H7 (cell line): ENCODE measurements at regions not wholly inside any gene's neighbourhood (a gene's known extent, or its start where the extent isn't known, plus 50 kb on each side); places are given as distances from the start of the nearest gene placed in this dataset.

Experiments used
- DNase-seq: peaks from one replicate; pipeline ENCODE4 v3.0.0; 2012
- H3K27me3 ChIP-seq: 2 replicates; pipeline ENCODE4 v1.6.0; 2011; ENCODE audit warnings: mild to moderate bottlenecking, low read length; ENCODE audit not compliant: control insufficient read depth, insufficient read depth
- H3K36me3 ChIP-seq: replicated peaks from 2 replicates; pipeline ENCODE4 v1.5.1; 2011; ENCODE audit warnings: low read length; ENCODE audit not compliant: control insufficient read depth, insufficient read depth
- H3K4me3 ChIP-seq: 2 replicates; pipeline ENCODE4 v1.5.1; 2011; ENCODE audit warnings: low read depth, mild to moderate bottlenecking, control low read depth, low read length, moderate library complexity; ENCODE audit not compliant: insufficient read depth

GRCh38 chr2:65548576-65549256 lies 116.3 kb upstream of the SPRED2 start:
- no peak for DNase-seq
- Histone ChIP-seq H3K4me3 (no peak overlapping the region), H3K36me3 (no peaks in the 10 kb centered on the region), H3K27me3 (no peaks in the 10 kb centered on the region; the same call in 1 of the 2 replicates)

GRCh38 chr2:65548064-65548463 lies 115.7 kb upstream of the SPRED2 start:
- Histone ChIP-seq H3K27me3 (no peaks in the 10 kb centered on the region; the same call in 1 of the 2 replicates), H3K36me3 (no peaks in the 10 kb centered on the region), H3K4me3 (no peak overlapping the region)
- no peak for DNase-seq

GRCh38 chr2:65545837-65546805 lies 113.7 kb upstream of the SPRED2 start:
- Histone ChIP-seq H3K4me3 (no peak overlapping the region), H3K36me3 (no peaks in the 10 kb centered on the region), H3K27me3 (no peaks in the 10 kb centered on the region; the same call in 1 of the 2 replicates)
- no peak for DNase-seq

- H3K27me3 ChIP-seq = no peaks in the 10 kb centered on the region
- no peaks in the 10 kb centered on the region for H3K36me3 ChIP-seq
- H3K4me3 ChIP-seq = no peak overlapping the region
- no peak for DNase-seq
These were observed 109.4 kb upstream of the SPRED2 start for GRCh38 chr2:65541773-65542172.

GRCh38 chr2:65539633-65540032 lies 107.2 kb upstream of the SPRED2 start:
- Histone ChIP-seq H3K36me3 (no peaks in the 10 kb centered on the region), H3K4me3 (no peak overlapping the region), H3K27me3 (no peaks in the 10 kb centered on the region)
- DNase-seq = no peak

- Histone ChIP-seq H3K27me3 (no peaks in the 10 kb centered on the region), H3K4me3 (no peak overlapping the region), H3K36me3 (no peaks in the 10 kb centered on the region)
- no peak for DNase-seq
These were observed 105.4 kb upstream of the SPRED2 start for GRCh38 chr2:65537651-65538385.

GRCh38 chr2:65536596-65536995 lies 104.2 kb upstream of the SPRED2 start:
- no peak for DNase-seq
- no peaks in the 10 kb centered on the region for H3K27me3 ChIP-seq
- H3K4me3 ChIP-seq = no peak overlapping the region
- H3K36me3 ChIP-seq = no peaks in the 10 kb centered on the region

GRCh38 chr2:65532937-65533336 lies 100.5 kb upstream of the SPRED2 start:
- Histone ChIP-seq H3K4me3 (no peak overlapping the region), H3K36me3 (no peaks in the 10 kb centered on the region), H3K27me3 (no peaks in the 10 kb centered on the region)
- no peak for DNase-seq

- no peaks in the 10 kb centered on the region for H3K36me3 ChIP-seq
- DNase-seq = no peak
These were observed 99.9 kb upstream of the SPRED2 start for GRCh38 chr2:65532326-65532725.

GRCh38 chr2:65530547-65531320 lies 98.3 kb upstream of the SPRED2 start:
- Histone ChIP-seq H3K4me3 (no peak overlapping the region), H3K36me3 (no peaks in the 10 kb centered on the region), H3K27me3 (no peaks in the 10 kb centered on the region)
- DNase-seq = no peak

More at GRCh38 chr2:65532326-65532725, 99.9 kb upstream of the SPRED2 start:
- no peak overlapping the region for H3K4me3 ChIP-seq
- H3K27me3 ChIP-seq = no peaks in the 10 kb centered on the region

- Histone ChIP-seq H3K27me3 (no peaks in the 10 kb centered on the region), H3K36me3 (no peaks in the 10 kb centered on the region), H3K4me3 (no peak overlapping the region)
- DNase-seq = no peak
These were observed 97.0 kb upstream of the SPRED2 start for GRCh38 chr2:65529419-65529818.

- DNase-seq = no peak
- H3K27me3 ChIP-seq = no peaks in the 10 kb centered on the region
- H3K4me3 ChIP-seq = no peak overlapping the region
- no peaks in the 10 kb centered on the region for H3K36me3 ChIP-seq
These were observed 95.8 kb upstream of the SPRED2 start for GRCh38 chr2:65528241-65528574.

GRCh38 chr2:65527451-65528240 lies 95.2 kb upstream of the SPRED2 start:
- Histone ChIP-seq H3K4me3 (no peak overlapping the region), H3K36me3 (no peaks in the 10 kb centered on the region), H3K27me3 (no peaks in the 10 kb centered on the region)
- no peak for DNase-seq
